22Rv1 (cell line): ENCODE measurements at regions not wholly inside any gene's neighbourhood (a gene's known extent, or its start where the extent isn't known, plus 50 kb on each side); places are given as distances from the start of the nearest gene placed in this dataset.

Source experiments
- H3K27ac ChIP-seq: fragments of 450-650 bp; 2 replicates; pipeline ENCODE4 v1.5.1; 2017
- ZFX ChIP-seq: fragments of 450-650 bp; IDR thresholded peaks from 2 replicates; pipeline ENCODE4 v1.6.1; 2017; ENCODE audit warnings: antibody characterized with exemption, borderline replicate concordance
- TF ChIP-seq, protein P1 (sequence below): fragments of 450-650 bp; IDR thresholded peaks from 2 replicates; pipeline ENCODE4 v1.5.1; 2017; ENCODE audit warnings: mild to moderate bottlenecking

- H3K27ac ChIP-seq, result no peak overlapping the region
- TF ChIP-seq ZFX, result no peak
- TF ChIP-seq, protein P1, sequence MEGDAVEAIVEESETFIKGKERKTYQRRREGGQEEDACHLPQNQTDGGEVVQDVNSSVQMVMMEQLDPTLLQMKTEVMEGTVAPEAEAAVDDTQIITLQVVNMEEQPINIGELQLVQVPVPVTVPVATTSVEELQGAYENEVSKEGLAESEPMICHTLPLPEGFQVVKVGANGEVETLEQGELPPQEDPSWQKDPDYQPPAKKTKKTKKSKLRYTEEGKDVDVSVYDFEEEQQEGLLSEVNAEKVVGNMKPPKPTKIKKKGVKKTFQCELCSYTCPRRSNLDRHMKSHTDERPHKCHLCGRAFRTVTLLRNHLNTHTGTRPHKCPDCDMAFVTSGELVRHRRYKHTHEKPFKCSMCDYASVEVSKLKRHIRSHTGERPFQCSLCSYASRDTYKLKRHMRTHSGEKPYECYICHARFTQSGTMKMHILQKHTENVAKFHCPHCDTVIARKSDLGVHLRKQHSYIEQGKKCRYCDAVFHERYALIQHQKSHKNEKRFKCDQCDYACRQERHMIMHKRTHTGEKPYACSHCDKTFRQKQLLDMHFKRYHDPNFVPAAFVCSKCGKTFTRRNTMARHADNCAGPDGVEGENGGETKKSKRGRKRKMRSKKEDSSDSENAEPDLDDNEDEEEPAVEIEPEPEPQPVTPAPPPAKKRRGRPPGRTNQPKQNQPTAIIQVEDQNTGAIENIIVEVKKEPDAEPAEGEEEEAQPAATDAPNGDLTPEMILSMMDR, result no peak
Observed at GRCh38 chr5:173429489-173430150, 101.4 kb upstream of the STC2 start.

GRCh38 chr5:173423452-173424117 lies 95.4 kb upstream of the STC2 start:
- H3K27ac ChIP-seq, result no peak overlapping the region
- TF ChIP-seq ZFX, result no peak
- TF ChIP-seq, protein P1, result no peak

DNA sequence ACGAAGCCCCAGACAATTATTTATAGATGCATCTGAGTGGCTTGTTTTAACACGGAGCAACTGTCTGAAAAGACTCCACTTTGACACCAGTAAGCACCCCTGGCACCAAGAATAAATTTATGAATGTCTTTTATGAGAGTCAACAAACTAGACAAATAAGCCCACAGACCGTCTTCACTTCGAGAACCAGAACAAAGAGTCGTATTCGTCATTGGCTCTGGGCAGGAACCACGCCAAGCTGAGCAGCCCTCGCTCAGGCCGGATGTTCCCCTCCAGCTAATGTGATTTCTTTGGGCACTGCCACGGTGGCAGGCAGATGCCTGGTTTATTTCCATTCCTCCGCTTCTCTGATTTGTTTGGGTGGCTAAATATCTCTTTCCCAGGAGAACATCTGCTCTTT lies 91.9 kb upstream of the STC2 start:
- TF ChIP-seq, protein P1, result no peak
- no peak for TF ChIP-seq ZFX
- H3K27ac ChIP-seq, result no peak overlapping the region

- TF ChIP-seq ZFX, result no peak
- TF ChIP-seq, protein P1, result no peak
- no peak overlapping the region for H3K27ac ChIP-seq
Observed at GRCh38 chr5:173413471-173413982, 85.3 kb upstream of the STC2 start.

- TF ChIP-seq, protein P1, result no peak
- no peak for TF ChIP-seq ZFX
- no peak overlapping the region for H3K27ac ChIP-seq
Observed at GRCh38 chr5:173412566-173412965, 84.4 kb upstream of the STC2 start.

DNA sequence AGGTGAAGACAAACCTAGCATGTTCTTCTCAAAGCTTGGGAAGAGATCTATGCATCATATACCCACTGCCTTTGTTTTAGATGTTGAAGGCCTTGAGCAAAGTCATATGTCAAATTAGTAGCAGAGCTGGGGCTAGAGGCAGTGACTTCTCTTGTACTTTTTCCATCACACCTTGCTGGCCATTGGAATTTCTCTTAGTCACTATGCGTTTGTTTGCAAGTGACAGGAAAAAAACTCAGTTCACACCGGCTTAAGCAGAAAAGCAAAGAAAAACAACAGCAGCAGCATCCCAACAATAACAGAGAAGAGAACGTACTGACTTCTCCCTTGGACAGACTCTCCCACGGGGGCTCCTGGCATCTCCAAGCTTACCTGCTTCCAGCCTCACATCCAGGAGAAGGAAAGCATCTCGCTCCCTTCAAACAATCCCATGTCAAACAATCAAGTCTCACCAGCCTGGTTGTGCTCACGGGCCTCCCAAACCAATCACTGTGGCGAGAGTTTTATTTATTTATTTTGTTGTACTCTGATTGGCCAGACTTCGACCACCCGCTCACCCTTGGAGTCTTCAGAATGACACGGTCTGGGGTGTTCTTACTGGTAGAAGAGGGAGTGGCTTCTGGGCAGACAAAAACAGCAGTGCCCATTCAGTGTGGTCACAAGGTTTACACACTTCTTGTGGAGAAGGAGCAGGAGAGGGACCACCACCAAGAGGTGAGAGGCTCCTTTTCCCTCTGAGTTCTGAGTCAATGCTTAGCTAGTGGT lies 83.8 kb upstream of the STC2 start:
- H3K27ac ChIP-seq, result no peak overlapping the region
- TF ChIP-seq, protein P1, result no peak
- TF ChIP-seq ZFX, result no peak
